Iris pigment epithelial cell (primary cell): ENCODE measurements at regions not wholly inside any gene's neighbourhood (a gene's known extent, or its start where the extent isn't known, plus 50 kb on each side); places are given as distances from the start of the nearest gene placed in this dataset.

Experiments
- DNase-seq: peaks from one replicate; pipeline ENCODE4 v3.0.0-alpha.2; 2011; ENCODE audit warnings: low read depth

DNA sequence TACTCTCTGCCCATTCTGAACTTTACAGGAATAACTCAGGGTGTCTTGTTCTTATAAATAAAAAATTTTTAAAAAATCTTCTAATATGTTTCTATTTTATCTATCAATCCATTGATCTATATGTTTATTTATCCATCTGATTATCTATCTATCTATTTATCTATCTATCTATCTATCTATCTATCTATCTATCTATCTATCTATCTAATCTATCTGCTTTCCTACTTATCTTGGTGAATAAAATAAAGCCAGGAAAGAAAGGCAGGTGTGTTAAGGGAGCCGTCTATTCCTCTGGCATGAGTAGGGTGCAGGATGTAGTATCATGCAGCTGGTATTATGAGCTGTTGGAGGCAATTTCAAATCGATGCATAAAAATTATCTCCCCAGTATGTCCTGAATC, 153.0 kb downstream of the FOXA2 start:
- DNase-seq: no peak

DNA sequence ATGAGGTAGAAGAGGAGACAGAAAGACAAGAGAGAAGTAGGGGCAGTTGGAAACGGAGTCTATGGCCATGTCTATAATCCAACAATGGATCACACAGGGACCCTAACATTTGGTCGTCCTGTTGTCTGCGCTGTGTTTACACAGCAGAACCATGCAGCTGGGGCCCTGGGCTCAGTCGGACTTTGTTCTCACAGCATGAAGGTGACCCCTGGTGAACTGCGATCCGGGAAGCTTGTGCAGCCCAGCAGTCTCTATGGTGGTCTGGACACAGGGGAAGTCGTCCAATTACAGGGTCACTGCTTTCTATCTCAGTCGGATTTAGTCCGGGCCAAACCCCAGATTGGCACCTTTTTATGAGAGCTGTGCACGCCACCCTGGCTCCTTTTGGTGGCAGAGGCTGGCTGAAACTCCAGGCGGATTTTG, 153.6 kb downstream of the FOXA2 start:
- no peak for DNase-seq

DNA sequence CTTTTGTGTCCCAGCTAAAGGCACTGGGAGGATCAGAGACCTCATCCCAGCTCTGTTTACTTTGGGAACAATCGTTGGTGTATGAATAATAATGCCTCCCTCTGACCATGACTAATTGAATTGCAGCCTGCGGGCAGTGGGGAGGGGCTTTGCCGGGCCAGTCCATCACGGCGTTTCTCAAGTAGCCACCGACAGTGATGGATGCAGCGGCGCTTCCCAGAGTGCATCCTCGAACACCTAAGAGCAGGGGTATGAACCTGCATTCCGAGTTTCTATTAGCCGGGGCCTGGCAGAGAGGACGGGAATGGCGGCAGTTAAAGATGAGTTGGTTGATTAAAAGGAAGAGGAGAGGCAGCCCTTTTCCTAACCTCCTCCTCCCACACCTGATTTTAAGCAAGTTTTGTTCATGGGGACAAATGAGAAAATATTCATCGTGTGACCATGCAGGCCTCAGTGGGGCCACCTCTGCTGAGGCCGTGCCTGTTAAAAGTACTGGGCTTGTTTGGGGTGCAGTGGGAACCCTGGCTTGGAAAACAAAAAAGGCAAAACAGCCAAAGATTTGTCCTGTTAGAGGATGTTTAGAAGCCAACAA, 154.1 kb downstream of the FOXA2 start:
- DNase-seq: no peak

DNA sequence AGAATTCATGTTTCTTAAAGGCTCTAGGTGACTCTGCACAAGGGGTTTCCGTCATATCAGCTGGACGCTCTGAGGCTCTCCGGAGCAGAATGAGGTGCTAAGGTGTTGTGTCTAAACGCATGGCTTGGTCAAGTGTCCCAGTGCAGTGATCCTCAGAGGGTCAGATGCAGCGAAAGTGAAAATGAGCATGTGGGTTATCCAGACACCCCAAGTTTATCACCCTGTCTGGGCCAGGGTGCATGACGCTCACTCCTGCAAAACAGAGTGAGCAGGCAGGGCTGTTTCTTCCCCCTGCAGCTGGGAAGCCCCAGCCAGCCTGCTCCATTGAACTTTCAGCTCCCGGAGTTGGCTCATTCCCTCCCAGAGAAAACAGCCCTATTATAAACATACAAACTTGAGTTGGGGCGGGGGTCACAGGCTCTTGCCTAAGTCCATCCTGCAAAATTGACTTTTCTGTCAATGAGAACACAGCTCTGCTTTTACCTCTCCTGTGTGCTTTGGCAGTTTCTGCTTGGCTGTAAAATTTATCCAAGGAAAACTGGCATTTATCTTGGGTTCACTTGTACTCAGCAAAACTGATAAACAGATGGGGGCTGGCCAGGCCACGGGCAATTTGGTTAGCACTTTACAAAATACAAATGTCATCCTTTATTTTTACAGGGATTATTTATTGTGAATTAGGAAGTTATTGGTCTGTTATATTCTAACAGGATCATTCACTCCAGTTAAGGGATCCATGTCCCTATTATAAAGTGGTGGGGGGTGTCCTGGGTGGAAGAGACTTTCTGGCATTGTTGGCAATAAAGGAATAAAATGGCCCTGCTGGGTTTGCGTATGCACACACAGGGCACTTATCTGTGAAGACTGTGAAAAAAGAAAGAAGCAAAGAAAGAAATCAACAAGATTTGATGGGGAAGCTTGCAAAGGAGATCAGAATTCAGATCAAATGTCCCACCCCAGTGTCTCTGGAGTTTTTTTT, 154.9 kb downstream of the FOXA2 start:
- DNase-seq: no peak

DNA sequence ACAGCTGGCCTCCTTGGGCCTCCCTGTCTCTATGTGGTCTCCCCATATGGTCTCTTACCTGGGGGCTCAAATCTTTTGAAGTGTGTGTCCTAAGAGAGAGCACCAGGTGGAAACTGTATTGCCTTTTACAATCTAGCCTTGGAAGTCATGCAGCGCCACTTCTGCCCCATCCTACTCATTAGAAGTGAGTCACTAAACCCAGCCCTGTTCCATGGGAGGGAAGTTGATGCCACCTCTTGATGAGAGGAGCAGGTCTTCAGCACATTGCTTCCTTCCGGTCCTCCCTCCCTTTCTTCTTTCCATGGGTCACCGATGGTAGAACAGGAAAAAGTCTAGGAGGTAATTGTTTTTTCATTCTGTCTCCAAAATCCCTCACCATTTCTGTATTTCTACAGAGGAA, 156.3 kb downstream of the FOXA2 start:
- no peak for DNase-seq

DNA sequence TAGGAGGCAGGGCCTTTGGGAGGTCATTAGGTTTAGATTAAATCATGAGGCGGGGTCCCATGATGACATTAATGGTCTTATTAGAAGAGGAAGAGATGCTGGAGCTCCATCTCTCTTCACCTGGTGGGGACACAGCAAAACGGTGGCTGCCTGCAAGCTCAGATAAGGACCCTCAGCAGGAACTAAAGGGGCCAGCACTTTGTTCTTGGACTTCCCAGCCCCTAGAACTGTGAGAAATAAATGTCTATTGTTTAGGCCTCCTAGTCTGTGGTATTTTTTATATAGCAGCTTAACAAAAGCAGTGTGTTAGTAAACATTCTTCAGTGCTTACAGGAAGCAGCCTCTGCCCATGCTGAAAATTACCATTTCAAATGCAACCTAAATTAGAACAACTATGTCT, 157.6 kb downstream of the FOXA2 start:
- no peak for DNase-seq

DNA sequence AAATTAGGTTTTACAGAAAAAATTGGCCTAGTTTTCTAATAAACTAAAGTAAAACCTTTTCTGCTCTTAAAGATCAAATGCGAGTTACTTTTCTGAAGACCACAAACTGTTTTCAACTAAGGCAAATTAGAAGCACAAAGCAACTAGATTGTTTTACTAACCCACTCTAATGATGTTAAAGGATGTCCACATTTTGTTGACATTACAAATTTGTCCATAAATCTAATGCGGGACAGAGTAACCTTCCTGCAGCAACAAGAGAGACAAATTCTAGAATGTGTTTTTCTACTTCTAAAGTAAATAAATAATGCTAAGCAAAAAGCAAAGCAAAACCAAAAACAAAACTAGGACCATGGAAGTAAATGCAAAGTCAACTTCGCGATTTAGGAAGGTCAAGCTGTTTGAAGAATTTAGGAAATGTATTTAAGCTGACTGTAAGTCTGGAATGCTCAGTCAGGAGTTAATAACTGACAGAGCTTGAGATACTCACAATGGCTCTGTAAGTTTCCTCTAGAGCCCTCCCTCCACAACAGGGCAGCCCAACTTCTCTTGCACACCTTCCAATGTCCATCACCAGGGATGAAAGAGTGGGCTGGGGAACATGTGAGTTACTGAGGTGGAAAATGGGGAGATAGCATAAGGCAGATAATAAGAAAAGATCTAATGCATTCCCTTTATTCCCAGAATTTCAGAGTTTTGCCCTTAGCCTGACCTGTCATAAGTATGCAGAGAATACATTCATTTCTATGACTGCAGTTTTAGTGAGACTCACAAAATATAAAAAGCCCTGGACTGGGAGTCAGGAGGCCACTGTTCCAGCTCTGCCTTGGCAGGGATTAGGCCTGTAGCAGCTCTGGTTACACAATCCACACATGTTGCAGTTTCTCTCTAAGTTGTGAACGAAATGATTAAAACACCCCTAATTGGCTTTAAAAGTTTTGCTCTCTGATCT, 158.8 kb downstream of the FOXA2 start:
- DNase-seq: no peak

DNA sequence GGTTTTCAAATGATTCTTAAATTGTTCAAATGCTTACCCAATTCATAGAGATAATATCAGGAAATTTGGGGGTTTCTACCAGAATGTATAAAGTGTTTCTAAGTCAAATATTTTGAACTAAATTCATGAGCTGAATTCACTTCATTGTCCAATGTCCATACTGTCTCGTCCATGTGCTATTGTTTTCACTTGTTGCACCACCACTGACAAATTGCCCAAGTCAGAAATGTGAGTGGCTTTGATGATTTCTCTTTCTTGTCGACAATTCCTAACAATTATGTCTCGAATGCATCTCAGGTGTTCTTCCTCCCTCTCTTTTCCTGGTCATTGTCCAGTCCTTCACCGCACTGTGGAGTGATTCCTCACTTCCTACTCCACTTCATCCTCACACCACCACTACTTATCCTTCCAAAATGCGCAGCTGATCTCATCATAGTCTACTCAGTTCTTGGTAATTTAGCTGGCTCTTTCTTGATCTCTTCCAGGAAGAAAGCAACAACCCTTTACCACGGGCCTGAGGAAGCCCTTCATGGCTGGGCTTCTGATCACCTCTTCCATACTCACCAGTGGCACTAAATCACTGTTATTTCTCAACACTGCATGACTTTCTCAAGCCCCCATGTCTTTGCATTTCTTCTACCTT, 161.1 kb downstream of the FOXA2 start:
- DNase-seq: no peak

DNA sequence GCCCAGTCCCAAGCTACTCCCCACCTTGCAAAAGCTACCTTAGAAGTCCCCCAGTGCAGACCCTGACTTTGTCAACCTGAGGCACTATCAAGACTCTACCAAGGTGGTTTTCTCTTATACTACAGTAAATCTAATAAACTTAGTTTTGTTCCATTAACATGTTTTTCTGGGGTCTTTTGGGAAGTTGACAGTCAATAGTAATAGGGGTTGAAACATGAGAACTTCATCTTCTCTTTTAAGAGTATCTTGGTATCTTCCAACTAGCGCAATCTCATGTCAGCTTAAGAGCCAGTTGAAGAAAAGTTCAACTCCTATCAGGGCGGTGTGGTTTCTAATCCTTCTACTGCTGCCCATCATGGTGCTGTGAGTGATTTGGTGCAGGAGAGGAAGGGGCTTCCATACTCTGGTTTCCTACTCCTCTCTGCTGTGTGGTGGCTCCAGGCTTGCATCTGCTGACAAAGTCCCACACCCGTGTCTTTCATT, 164.2 kb downstream of the FOXA2 start:
- DNase-seq: no peak

DNA sequence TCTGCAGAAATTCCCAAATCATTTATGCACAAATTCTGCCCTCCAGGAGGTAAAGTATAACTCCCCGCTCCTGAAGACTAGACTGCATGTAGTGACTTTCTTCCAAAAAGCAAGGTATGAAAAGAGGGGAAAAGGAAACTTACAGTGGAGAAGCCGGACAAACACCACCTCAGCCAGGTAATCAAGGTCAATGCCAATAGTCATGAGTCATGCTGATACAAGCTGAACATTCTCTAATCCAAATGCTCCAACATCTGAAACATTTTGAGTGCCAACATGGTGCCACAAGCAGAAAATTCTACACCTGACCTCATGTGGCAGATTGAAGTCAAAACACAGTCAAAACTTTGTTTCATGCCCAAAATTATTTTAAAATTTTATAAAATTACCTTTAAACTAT, 165.6 kb downstream of the FOXA2 start:
- no peak for DNase-seq

DNA sequence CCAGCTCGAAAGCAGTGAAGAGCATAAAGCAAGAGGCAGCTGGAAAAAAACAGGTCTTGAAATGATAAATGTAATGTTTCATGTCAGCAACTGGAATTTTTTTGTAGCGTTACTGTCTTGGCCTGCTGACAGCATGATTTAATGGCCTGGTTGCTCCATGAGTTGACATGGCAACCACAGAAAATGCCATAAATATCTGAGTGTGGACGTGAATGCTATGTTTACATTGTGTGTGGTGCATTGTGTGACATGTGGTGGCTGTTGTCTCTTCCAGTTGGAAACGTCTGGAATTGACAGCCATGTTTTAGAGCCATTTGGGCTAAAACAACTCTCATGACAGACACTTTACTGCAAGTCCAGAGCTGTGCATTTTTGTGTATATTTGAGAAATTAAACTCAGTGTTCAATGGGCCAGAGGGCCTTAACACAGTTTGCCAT, 170.0 kb downstream of the FOXA2 start:
- no peak for DNase-seq

DNA sequence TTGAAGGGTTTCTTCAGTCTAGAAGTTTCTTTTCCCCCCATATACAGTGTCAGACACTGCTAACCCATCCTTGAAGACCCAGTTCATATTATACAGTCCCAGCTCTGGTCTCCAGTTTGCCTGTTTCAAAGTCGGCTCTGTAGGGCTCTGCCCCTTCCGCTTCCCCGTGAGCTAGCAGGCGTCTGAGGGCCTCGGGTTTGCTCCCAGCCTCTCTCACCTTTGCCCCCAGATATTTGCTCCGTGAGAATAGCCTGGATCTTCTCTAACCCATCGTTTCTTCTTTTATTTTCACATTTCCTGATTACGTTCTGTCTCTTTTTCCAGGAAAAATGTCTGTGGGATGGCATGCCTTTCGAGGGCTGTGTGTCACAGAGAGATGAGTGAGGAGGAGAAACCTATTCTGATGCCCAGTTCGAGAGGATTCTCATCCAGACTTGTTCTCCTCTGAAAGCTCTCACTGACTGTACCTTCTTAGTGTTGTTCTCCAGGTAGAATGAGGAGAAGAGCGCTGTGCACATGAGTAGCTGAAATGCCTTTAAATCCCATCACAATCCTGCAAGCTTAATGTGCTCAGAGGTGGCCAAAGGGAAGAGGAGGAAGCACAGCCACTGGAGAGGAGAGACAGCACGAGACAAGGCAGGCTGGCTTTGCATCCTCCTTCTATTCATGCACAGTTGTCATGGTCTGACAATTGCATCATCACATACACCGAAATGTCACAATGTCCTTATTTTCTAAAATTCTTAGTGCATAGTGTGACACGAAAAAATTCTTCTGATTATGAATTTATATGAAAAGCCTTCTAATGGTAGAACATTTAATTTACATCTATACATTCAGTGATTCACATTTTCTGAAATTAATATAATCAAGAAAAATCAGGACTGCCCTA, 171.1 kb downstream of the FOXA2 start:
- DNase-seq: no peak

DNA sequence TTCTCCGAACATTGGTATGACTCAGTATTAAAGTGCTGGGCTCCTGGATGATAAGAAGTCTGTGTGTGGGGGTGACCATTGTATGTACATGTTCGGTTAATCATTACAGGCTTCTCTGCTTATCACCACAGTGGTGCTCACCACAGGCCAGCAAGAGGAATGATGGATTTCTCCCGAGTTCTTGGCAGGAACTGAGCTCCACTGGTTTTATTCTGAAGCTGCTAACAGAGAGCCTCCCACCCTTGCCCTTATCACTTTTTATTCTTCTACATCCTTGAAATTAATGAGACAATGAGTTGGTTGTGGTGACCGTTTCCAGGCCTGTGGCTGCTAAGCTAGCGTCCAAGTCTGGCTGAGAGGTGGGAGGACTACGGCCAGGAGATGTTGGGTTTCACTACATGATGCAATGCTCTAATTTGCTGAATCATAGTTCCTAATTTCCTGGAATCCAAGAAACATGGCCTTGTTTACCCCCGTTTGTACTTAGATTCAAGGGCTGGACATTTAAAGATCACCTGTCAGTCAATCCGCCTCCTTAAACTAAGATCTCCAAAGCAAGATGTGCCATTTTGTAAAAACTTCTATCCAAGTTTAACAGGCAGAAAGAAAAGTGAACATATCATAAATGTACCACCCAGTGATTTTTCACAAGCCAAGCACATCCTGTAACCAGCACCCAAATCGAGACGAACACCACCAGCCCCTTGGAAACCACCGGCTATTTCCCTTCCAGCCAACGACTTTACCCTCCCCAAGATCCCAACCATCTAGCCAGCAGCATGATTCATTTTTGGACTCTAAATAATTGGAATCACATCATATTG, 172.5 kb downstream of the FOXA2 start:
- no peak for DNase-seq

DNA sequence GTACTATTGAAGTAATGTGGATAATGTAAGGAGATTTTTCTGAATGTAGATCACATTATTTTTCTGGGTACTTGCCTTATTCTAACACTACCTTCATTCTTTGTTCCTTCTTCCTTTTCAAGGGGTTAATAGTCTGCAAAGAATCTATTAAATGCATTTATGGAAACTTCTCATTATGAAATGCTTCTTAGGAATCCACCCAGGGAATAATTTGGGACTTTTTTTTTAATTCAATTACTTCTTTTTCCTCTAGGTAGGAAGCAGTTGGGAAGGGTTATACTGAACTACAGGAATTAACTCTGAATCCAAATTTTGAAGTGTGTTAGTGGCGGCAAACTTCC, 173.1 kb downstream of the FOXA2 start:
- DNase-seq: no peak

DNA sequence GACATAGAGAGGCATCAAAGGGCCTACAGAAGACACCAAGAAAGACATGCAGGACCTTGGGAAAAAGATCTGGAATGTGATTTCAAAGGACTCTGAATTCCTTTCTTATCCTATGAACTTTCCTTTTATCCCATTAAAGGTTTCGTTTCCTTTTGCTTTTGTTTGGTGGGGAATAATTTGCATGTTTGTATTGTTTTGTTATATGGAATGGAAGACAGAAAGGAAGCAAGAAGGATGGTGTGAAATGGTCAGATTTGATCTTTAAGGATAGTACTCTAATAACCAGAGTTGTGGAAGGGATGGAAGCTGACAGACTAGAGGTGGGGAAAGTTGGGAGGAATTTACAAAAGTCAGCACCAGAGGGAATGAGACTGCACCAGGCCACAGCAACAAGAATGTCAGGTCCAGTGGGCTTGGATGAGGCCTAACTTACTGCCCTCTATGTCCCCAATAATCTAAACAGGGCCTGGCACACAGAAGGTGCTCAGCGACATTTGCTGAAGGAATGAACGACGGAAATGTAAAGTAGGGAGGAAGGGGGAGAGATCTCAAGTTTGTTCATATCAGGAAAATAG, 173.7 kb downstream of the FOXA2 start:
- no peak for DNase-seq

DNA sequence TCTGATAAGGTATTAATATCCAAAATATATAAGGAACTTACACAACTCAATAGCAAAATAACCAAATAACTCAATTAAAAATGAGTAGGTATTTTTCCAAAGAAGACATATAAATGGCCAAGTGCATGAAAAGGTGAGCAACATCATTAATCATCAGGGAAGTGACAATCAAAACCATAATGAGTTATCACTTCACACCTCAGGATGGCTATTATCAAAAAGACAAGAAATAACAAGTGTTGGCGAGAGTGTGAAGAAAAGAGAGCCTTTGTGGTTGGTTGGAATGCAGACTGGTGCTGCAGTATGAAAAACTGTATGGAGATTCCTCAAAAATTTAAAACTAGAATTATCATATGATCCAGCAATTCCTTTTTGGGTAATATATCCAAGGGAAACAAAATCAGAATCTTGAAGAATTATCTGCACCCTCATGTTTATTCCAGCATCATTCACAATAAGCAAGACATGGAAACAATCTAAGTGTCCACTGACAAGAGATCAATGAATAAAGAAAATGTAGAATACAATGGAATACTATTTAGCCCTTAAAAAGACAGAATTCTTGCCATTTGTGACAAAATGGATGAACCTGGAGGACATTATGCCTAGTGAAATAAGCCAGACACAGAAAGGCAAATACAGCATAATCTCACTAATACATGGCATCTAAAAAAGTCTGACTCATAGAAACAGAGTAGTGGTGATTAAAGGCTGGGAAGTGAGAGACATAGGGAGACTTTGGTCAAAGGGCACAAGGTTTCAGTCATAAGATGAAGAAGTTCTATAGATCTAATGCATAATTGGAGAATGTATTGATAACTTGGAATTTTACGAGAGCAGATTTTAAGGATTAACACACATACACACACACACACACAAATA, 175.6 kb downstream of the FOXA2 start:
- no peak for DNase-seq

DNA sequence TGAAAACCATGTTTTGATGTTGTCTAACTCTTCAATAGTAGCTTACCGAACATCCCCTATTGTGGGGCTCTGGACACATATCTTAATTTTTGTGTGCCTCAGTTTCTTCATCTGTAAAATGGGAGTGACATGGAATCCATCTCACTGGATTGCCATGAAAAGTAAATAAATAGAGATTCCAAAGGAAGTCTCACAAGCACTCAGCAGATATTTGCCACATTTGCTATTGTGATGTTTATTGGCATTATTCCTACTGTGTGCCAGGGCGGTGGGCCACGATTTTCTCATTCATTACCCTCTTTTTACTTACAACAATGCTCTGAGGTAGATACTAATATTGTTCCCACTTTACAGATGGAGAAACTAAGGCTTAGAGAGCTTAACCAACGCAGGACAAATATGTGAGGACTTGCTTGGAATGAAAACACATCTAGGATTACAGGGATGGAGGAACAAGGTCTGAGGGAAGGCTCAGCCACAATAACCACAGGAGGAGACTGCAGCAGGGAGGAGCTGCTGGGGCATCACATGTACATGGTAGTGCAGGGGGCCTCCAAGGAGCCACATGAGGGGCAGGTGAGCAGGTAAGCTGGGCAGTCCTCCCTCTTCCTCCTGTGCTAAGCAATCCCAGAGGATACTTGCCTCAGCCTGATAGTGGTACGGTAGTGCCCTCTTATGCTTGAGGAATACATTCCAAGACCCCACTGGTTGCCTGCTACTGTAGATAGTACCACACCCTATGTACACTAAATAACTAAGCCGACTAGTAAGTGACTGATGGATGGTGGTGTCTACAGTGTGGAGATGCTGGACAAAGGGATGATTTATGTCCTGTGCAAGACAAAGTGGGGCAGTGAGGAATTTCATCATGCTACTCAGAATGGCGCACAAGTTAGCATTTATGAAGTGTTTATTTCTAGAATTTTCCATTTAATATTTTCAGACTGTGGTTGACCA, 176.9 kb downstream of the FOXA2 start:
- no peak for DNase-seq
